ENCODE measurements at regions not wholly inside any gene's neighbourhood (a gene's known extent, or its start where the extent isn't known, plus 50 kb on each side); places are given as distances from the start of the nearest gene placed in this dataset.

DNA sequence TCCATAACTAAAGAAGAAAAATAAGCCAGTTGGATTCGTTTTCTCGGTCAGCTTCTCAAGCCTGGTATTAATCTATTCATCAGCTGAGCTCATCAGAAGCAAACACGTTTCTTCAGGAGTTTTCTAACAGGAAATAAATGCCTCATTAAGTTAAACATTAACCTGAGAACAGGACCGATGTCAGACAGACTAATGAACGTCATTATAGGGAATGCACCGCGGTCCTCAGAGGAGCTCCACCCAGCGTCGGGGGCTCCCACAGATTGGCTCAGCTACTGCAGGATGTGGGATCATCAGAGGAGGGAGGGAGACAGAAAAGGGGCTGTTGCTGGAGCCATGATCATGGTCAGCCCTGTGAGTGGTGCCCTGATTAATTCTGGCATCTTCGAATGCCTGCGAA lies 615.4 kb downstream of the PTPRU start (continued):
- TF ChIP-seq ELK1 (IDR thresholded peaks at IDR 0.05; ENCODE audit: low read depth, low read length), result no peak
- no peak for TF ChIP-seq MYC (IDR thresholded peaks at IDR 0.05; ENCODE audit: borderline replicate concordance, low read length)
- TF ChIP-seq HES2 (IDR thresholded peaks at IDR 0.05), result no peak
- TF ChIP-seq ATOH8 (CRISPR knock-in tag; IDR thresholded peaks at IDR 0.05; ENCODE audit: low read depth), result no peak

DNA sequence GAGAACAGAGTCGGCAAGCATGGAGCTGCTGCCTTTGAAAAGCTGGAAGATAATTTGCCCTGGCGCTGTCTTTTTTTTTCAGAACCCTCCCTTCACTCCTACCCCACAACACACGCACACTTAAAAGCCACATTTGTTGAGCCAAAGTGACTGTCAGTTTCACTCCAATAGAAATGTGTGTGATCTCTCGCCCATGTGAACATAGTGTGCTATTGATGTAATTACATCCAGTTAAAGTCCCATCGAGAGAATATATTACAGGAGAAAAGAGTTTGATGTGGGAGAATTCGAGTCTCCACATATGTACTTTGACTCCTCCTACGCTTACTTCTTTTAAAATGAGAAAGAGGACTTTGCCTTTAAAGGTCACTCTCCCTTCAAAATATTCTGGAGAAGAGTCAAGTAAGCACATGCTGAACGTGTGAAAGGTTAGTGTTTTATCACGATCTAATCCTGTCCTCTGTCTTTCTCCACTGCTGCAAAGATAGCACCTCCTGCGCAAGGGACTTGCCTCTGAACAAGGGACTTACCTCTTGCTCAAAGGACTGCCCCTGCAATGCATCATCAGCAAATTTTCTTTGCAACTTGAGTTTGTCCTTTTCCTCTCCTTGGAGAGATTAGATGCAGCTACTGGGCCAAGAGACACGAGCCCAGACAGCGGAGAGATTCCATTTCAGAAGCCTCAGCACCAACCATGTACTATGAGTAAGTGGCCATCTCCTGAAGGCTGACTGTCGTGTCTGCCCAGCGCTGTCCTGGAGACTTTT lies 613.9 kb downstream of the PTPRU start:
- TF ChIP-seq CBX2 (IDR thresholded peaks at IDR 0.05; ENCODE audit: borderline replicate concordance, low read depth) (no peak), MAFK (IDR thresholded peaks at IDR 0.05; ENCODE audit: partially characterized antibody) (peak; percentile 56)
- no peak overlapping the region for H3K27ac ChIP-seq
- ChIA-PET POLR2A (no interaction called here), CTCF (interaction anchor here (0.7 kb wide), 1 partner anchor 18 kb away, joined by 3 read pairs; no protein-coding TSS in a partner anchor)
- no peaks in the 10 kb centered on the region for H3K4me1 ChIP-seq
- no peak for FAIRE-seq
- ATAC-seq, result no peak
- H3K9me3 ChIP-seq, result no peaks in the 10 kb centered on the region
- 62% methylated on average over 14 of the region's 14 CpGs for WGBS (ENCODE audit: missing lambda C conversion rate)
- no peak for DNase-seq (ENCODE audit: low read depth in 1 of 2, low spot score in 1 of 2)
- H3K4me3 ChIP-seq, result no peak overlapping the region
- H3K4me2 ChIP-seq, result no peak overlapping the region

GRCh38 chr1:29849038-29849750 lies 612.9 kb downstream of the PTPRU start:
- CTCF ChIA-PET, result interaction anchor here (0.7 to 0.9 kb wide), 3 partner anchors 19 to 610 kb away, joined by 3 read pairs; no protein-coding TSS in a partner anchor
- H3K4me2 ChIP-seq, result no peak overlapping the region
- TF ChIP-seq, protein P1, sequence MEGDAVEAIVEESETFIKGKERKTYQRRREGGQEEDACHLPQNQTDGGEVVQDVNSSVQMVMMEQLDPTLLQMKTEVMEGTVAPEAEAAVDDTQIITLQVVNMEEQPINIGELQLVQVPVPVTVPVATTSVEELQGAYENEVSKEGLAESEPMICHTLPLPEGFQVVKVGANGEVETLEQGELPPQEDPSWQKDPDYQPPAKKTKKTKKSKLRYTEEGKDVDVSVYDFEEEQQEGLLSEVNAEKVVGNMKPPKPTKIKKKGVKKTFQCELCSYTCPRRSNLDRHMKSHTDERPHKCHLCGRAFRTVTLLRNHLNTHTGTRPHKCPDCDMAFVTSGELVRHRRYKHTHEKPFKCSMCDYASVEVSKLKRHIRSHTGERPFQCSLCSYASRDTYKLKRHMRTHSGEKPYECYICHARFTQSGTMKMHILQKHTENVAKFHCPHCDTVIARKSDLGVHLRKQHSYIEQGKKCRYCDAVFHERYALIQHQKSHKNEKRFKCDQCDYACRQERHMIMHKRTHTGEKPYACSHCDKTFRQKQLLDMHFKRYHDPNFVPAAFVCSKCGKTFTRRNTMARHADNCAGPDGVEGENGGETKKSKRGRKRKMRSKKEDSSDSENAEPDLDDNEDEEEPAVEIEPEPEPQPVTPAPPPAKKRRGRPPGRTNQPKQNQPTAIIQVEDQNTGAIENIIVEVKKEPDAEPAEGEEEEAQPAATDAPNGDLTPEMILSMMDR (IDR thresholded peaks at IDR 0.05), result peak; percentile 29; the same call in 2 of the 3 replicates
- TF ChIP-seq RAD21 (conservative IDR thresholded peaks at IDR 0.05 in 1 of 2, IDR thresholded peaks at IDR 0.05 in 1 of 2) (peak; percentile 25 to 37; a peak in 2 of 5 replicates), EHF (CRISPR knock-in tag; IDR thresholded peaks at IDR 0.05) (no peak), SMC3 (IDR thresholded peaks at IDR 0.05) (peak; percentile 43)
- FAIRE-seq (no peak), DNase-seq (ENCODE audit: low read depth in 1 of 2, low spot score in 1 of 2) (peak in 1 of 2 experiments; percentile 45), ATAC-seq (peak; percentile 47 to 60; a peak in 3 of 6 replicates)
- no peaks in the 10 kb centered on the region for H3K4me1 ChIP-seq
- no peaks in the 10 kb centered on the region for H3K9me3 ChIP-seq
- H3K27ac ChIP-seq, result no peak overlapping the region
- WGBS (ENCODE audit: missing lambda C conversion rate), result 55% methylated on average over 9 of the region's 10 CpGs
- POLR2A ChIA-PET, result no interaction called here
- no peak overlapping the region for H3K4me3 ChIP-seq

- no peak for DNase-seq (ENCODE audit: low read depth in 1 of 2, low spot score in 1 of 2)
- WGBS (ENCODE audit: missing lambda C conversion rate), result 48% methylated on average over 10 of the region's 12 CpGs
- H3K9me3 ChIP-seq, result peaks cover 9% of the 10 kb centered on the region; the same call in 2 of the 3 replicates
- no peak overlapping the region for H3K4me3 ChIP-seq
- ChIA-PET CTCF (no interaction called here), POLR2A (no interaction called here)
- no peak for ATAC-seq
- TF ChIP-seq ZNF302 (CRISPR knock-in tag; IDR thresholded peaks at IDR 0.05) (no peak), SREBF2 (IDR thresholded peaks at IDR 0.05) (no peak), NFE2L2 (conservative IDR thresholded peaks at IDR 0.05; ENCODE audit: low read length) (no peak), POLR2AphosphoS2 (conservative IDR thresholded peaks at IDR 0.05; ENCODE audit: low read length) (no peak), CHD4 (IDR thresholded peaks at IDR 0.05; ENCODE audit: borderline replicate concordance) (no peak)
- H3K27ac ChIP-seq, result no peak overlapping the region
- H3K4me2 ChIP-seq, result no peak overlapping the region
- FAIRE-seq, result no peak
- H3K4me1 ChIP-seq, result no peaks in the 10 kb centered on the region
These were observed 609.6 kb downstream of the PTPRU start for GRCh38 chr1:29845910-29846309.
